Fibroblast of skin of back (primary cell): ENCODE measurements at regions not wholly inside any gene's neighbourhood (a gene's known extent, or its start where the extent isn't known, plus 50 kb on each side); places are given as distances from the start of the nearest gene placed in this dataset.
"Not testable (repeated sequence)": the region's sequence is repeated elsewhere in the genome, so short reads cannot be mapped to it uniquely, and the experiment has no call there.

Experiments
- DNase-seq: peaks from one replicate; pipeline ENCODE4 v3.0.0-alpha.2; 2013

- no peak for DNase-seq
Observed at GRCh38 chr2:122074201-122074600, 318.8 kb downstream of the TSN start.

GRCh38 chr2:122075381-122075780 is 319.9 kb downstream of the TSN start:
- DNase-seq = no peak

GRCh38 chr2:122077114-122077513 is 321.7 kb downstream of the TSN start:
- no peak for DNase-seq

- DNase-seq = no peak
Observed at GRCh38 chr2:122077771-122078170, 322.3 kb downstream of the TSN start.

- no peak for DNase-seq
Observed at GRCh38 chr2:122078451-122078850, 323.0 kb downstream of the TSN start.

GRCh38 chr2:122079844-122080243 is 324.4 kb downstream of the TSN start:
- DNase-seq = no peak

GRCh38 chr2:122080316-122080715 is 324.9 kb downstream of the TSN start:
- DNase-seq = no peak

GRCh38 chr2:122080871-122081270 is 325.4 kb downstream of the TSN start:
- no peak for DNase-seq

- no peak for DNase-seq
Observed at GRCh38 chr2:122081751-122082150, 326.3 kb downstream of the TSN start.

GRCh38 chr2:122083256-122084048 is 328.0 kb downstream of the TSN start:
- no peak for DNase-seq

- DNase-seq = not testable (repeated sequence)
Observed at GRCh38 chr2:122085672-122086071, 330.2 kb downstream of the TSN start.

- no peak for DNase-seq
Observed at GRCh38 chr2:122094557-122094956, 339.1 kb downstream of the TSN start.

- no peak for DNase-seq
Observed at GRCh38 chr2:122096761-122097160, 341.3 kb downstream of the TSN start.

- DNase-seq = no peak
Observed at GRCh38 chr2:122098306-122098705, 342.9 kb downstream of the TSN start.

GRCh38 chr2:122100346-122100745 is 344.9 kb downstream of the TSN start:
- DNase-seq = no peak

GRCh38 chr2:122100756-122101155 is 345.3 kb downstream of the TSN start:
- DNase-seq = no peak

- DNase-seq = no peak
Observed at GRCh38 chr2:122101319-122101718, 345.9 kb downstream of the TSN start.

- no peak for DNase-seq
Observed at GRCh38 chr2:122105171-122105876, 349.9 kb downstream of the TSN start.

GRCh38 chr2:122105877-122106206 is 350.4 kb downstream of the TSN start:
- no peak for DNase-seq

GRCh38 chr2:122108186-122108585 is 352.7 kb downstream of the TSN start:
- DNase-seq = no peak

GRCh38 chr2:122112216-122113005 is 357.0 kb downstream of the TSN start:
- no peak for DNase-seq

GRCh38 chr2:122114421-122114820 is 359.0 kb downstream of the TSN start:
- DNase-seq = no peak

GRCh38 chr2:122117371-122117770 is 361.9 kb downstream of the TSN start:
- DNase-seq = no peak

GRCh38 chr2:122129399-122129798 is 373.9 kb downstream of the TSN start:
- DNase-seq = no peak
